C4-2B (cell line): ENCODE measurements at regions not wholly inside any gene's neighbourhood (a gene's known extent, or its start where the extent isn't known, plus 50 kb on each side); places are given as distances from the start of the nearest gene placed in this dataset.

ENCODE experiments used
- ZFX ChIP-seq: fragments of 450-650 bp; IDR thresholded peaks from 2 replicates; pipeline ENCODE4 v1.6.1; 2017
- TF ChIP-seq, protein P1 (sequence below): fragments of 450-650 bp; conservative IDR thresholded peaks from 2 replicates; pipeline ENCODE4 v1.5.1; 2017; ENCODE audit warnings: mild to moderate bottlenecking

DNA sequence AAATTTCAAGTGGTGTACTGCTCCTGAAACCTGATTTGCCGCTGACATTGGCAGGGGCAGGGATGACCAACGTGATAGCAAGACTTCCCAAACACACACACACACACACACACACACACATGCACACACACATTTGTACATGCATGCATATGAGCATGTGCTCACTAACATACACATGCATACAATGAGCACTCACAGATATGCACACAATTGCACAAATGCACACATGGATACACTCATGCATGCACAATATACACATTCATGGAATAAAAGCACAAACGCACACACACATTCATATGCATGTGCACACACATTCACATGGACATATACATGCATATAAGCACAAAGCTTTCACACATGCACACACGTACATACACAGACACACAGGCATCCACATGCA is 181.2 kb upstream of the ZNF618 start:
- TF ChIP-seq, protein P1, sequence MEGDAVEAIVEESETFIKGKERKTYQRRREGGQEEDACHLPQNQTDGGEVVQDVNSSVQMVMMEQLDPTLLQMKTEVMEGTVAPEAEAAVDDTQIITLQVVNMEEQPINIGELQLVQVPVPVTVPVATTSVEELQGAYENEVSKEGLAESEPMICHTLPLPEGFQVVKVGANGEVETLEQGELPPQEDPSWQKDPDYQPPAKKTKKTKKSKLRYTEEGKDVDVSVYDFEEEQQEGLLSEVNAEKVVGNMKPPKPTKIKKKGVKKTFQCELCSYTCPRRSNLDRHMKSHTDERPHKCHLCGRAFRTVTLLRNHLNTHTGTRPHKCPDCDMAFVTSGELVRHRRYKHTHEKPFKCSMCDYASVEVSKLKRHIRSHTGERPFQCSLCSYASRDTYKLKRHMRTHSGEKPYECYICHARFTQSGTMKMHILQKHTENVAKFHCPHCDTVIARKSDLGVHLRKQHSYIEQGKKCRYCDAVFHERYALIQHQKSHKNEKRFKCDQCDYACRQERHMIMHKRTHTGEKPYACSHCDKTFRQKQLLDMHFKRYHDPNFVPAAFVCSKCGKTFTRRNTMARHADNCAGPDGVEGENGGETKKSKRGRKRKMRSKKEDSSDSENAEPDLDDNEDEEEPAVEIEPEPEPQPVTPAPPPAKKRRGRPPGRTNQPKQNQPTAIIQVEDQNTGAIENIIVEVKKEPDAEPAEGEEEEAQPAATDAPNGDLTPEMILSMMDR: no peak
- no peak for TF ChIP-seq ZFX
